HepG2 (cell line): ENCODE measurements at regions not wholly inside any gene's neighbourhood (a gene's known extent, or its start where the extent isn't known, plus 50 kb on each side); places are given as distances from the start of the nearest gene placed in this dataset.

Experiments used
- ATAC-seq: fragments of 200-7000 bp; cut with Tn5 transposase; 3 replicates; pipeline ENCODE4 v1.9.1; 2020; ENCODE audit warnings: mild to moderate bottlenecking, moderate library complexity
- BruUV-seq: library from RNA; stranded (reverse); fragments of 400-500 nt; replicated peaks from 2 replicates; lab custom pipeline; 2021; lab: Mats Ljungman, UMichigan
- CTCF ChIA-PET: fragments of 300-600 bp; formaldehyde crosslinking; extraction: SDS; loops from one replicate; lab custom pipeline; 2021; ENCODE audit warnings: low total read pairs, inconsistent platforms, low intra/inter-chr PET ratio; lab: Yijun Ruan, JAX
- POLR2A ChIA-PET: fragments of 350-600 bp; sonication (Branson Sonifier 250); formaldehyde crosslinking; loops from one replicate; lab custom pipeline; 2020; ENCODE audit warnings: antibody characterized with exemption, inconsistent platforms; lab: Yijun Ruan, JAX
- DNase-seq: peaks from one replicate; pipeline ENCODE4 v3.0.0-alpha.2; 2015; ENCODE audit warnings: low spot score
- FAIRE-seq: peaks from 3 replicates; lab custom pipeline; 2011; peaks lifted over from hg19 to GRCh38; lab: Jason Lieb, UNC
- H2AFZ ChIP-seq: one replicate; pipeline ENCODE4 v1.6.1; 2011; ENCODE audit warnings: low read length, inconsistent platforms
- H3K27ac ChIP-seq: fragments of 300-600 bp; 3 replicates; pipeline ENCODE4 v1.8.0; 2011; ENCODE audit warnings: mixed run types, mild to moderate bottlenecking, mixed read lengths, low read length, inconsistent platforms; ENCODE audit not compliant: insufficient read depth; ENCODE audit errors: extremely low read length
- H3K27me3 ChIP-seq, 2 experiments: fragments of 200-600 bp in 1 of 2; 2 replicates in 1 of 2; 3 replicates in 1 of 2; pipeline versions ENCODE4 v1.6.0 to v1.8.0; 2011; ENCODE audit warnings: low read length in 2 of 2, mild to moderate bottlenecking in 2 of 2, moderate library complexity in 2 of 2, inconsistent platforms in 1 of 2; ENCODE audit not compliant: insufficient read depth in 2 of 2, control insufficient read depth in 1 of 2
- H3K36me3 ChIP-seq, 2 experiments: fragments of 200-600 bp in 1 of 2; replicated peaks in 1 of 2; 2 replicates in 1 of 2; 3 replicates in 1 of 2; pipeline versions ENCODE4 v1.5.1 to v1.8.0; 2011; ENCODE audit warnings: low read length in 2 of 2, inconsistent platforms in 1 of 2; ENCODE audit not compliant: insufficient read depth in 2 of 2, control insufficient read depth in 1 of 2
- H3K4me1 ChIP-seq: 2 replicates; pipeline ENCODE4 v1.5.1; 2012; ENCODE audit warnings: low read length, inconsistent platforms; ENCODE audit not compliant: insufficient read depth
- H3K4me2 ChIP-seq: 2 replicates; pipeline ENCODE4 v1.6.0; 2011; ENCODE audit warnings: low read depth, low read length, inconsistent platforms
- H3K4me3 ChIP-seq, 3 experiments: fragments of 200-600 bp in 1 of 3; sonication (generic), shearing (Covaris generic) in 1 of 3; replicated peaks in 1 of 3; 2 replicates each; pipeline ENCODE4 v1.5.1; 2011 to 2016; ENCODE audit warnings: low read length in 3 of 3, inconsistent platforms in 2 of 3, low read depth in 2 of 3, mild to moderate bottlenecking in 2 of 3, control low read depth in 1 of 3, mixed read lengths in 1 of 3; ENCODE audit not compliant: insufficient read depth in 1 of 3
- H3K79me2 ChIP-seq: one replicate; pipeline ENCODE4 v1.6.1; 2011; ENCODE audit warnings: low read length, inconsistent platforms; ENCODE audit not compliant: insufficient read depth
- H3K9ac ChIP-seq: 2 replicates; pipeline ENCODE4 v1.6.0; 2011; ENCODE audit warnings: mild to moderate bottlenecking, low read depth, low read length, inconsistent platforms; ENCODE audit not compliant: insufficient read depth
- H3K9me3 ChIP-seq: 2 replicates; pipeline ENCODE4 v1.5.1; 2012; ENCODE audit warnings: mild to moderate bottlenecking, low read length
- H4K20me1 ChIP-seq: 2 replicates; pipeline ENCODE4 v1.6.0; 2011; ENCODE audit warnings: inconsistent platforms, mild to moderate bottlenecking, low read length, moderate library complexity; ENCODE audit not compliant: insufficient read depth
- ARID2 ChIP-seq: sonication (generic); formaldehyde crosslinking; IDR thresholded peaks from 2 replicates; pipeline ENCODE4 v1.8.1; 2022; ENCODE audit warnings: mild to moderate bottlenecking, missing genetic modification reagents, borderline replicate concordance
- DR1 ChIP-seq: sonication (generic); formaldehyde crosslinking; IDR thresholded peaks from 2 replicates; pipeline ENCODE4 v1.8.0; 2021; ENCODE audit warnings: mild to moderate bottlenecking, missing genetic modification reagents, inconsistent platforms
- FOXO4 ChIP-seq: sonication (generic); formaldehyde crosslinking; conservative IDR thresholded peaks from 2 replicates; pipeline ENCODE4 v1.8.1; 2023; ENCODE audit warnings: missing genetic modification reagents
- GFI1 ChIP-seq: sonication (generic); formaldehyde crosslinking; IDR thresholded peaks from 2 replicates; pipeline ENCODE4 v1.5.0; 2020; ENCODE audit warnings: missing genetic modification reagents, mild to moderate bottlenecking, borderline replicate concordance
- MAFF ChIP-seq: IDR thresholded peaks from 2 replicates; pipeline ENCODE4 v1.6.1; 2011; ENCODE audit warnings: low read depth, low read length, improper control_type of control experiment
- NFKB2 ChIP-seq: sonication (generic); formaldehyde crosslinking; IDR thresholded peaks from 2 replicates; pipeline ENCODE4 v1.4.0; 2020; ENCODE audit warnings: missing genetic modification reagents, borderline replicate concordance
- RERE ChIP-seq: IDR thresholded peaks from 2 replicates; pipeline ENCODE4 v1.6.1; 2016; ENCODE audit warnings: low read depth, missing genetic modification reagents, missing compliant biosample characterization
- SKI ChIP-seq: fragments of 450-650 bp; IDR thresholded peaks from one replicate; pipeline ENCODE4 v1.6.1; 2018; ENCODE audit warnings: mild to moderate bottlenecking; ENCODE audit not compliant: partially characterized antibody
- WGBS: methylation state at CpG from one replicate; pipeline ENCODE4 v1.1.6; 2017; ENCODE audit warnings: low lambda C conversion rate; 5-methylcytosine and 5-hydroxymethylcytosine counted together
- in situ Hi-C: cut with HindIII; loops from 2 replicates; pipeline ENCODE4 v1.10.0; 2017; ENCODE audit warnings: low pct_unique_long_range_greater_than_20kb; ENCODE audit not compliant: extremely low pct_ligation_motif_present
- intact Hi-C: fragments of 100-400 bp; cut with micrococcal nuclease; formaldehyde crosslinking; loops from one replicate; pipeline ENCODE4 v1.10.0; 2022; ENCODE audit not compliant: unreplicated experiment

- no TSS peak for BruUV-seq
- in situ Hi-C loops (no loop called here), intact Hi-C loops (no loop called here)
- peak overlapping the region; percentile 48 for H3K27ac ChIP-seq
- FAIRE-seq (no peak), DNase-seq (no peak), ATAC-seq (no peak)
- peaks cover 53% of the 10 kb centered on the region for H3K4me1 ChIP-seq
- ChIA-PET POLR2A (no interaction called here), CTCF (no interaction called here)
- H3K27me3 ChIP-seq = peaks cover 5 to 67% of the 10 kb centered on the region in 2 experiments
- no peak overlapping the region for H2AFZ ChIP-seq
- no peak overlapping the region for H3K4me3 ChIP-seq
- no peaks in the 10 kb centered on the region for H3K9me3 ChIP-seq
- no peaks in the 10 kb centered on the region for H4K20me1 ChIP-seq
- no peaks in the 10 kb centered on the region for H3K79me2 ChIP-seq
- H3K9ac ChIP-seq = no peak overlapping the region
- no peak overlapping the region for H3K4me2 ChIP-seq
- no peaks in the 10 kb centered on the region for H3K36me3 ChIP-seq
- no peak for TF ChIP-seq DR1 (CRISPR knock-in tag)
- no peak for TF ChIP-seq SKI
- TF ChIP-seq, all 625 proteins: peak for 0
- 58% methylated on average over 8 of the region's 13 CpGs for WGBS
Measured at GRCh38 chr3:194249323-194250097, 101.6 kb downstream of the CPN2 start.

GRCh38 chr3:194250098-194251002 lies 100.8 kb downstream of the CPN2 start:
- in situ Hi-C loops = no loop called here
- FAIRE-seq (peak; percentile 32), DNase-seq (no peak), ATAC-seq (peak; percentile 56)
- Histone ChIP-seq H3K36me3 (no peaks in the 10 kb centered on the region), H3K4me1 (peaks cover 55% of the 10 kb centered on the region), H3K4me3 (peak overlapping the region in 1 of 3 experiments; percentile 45; a peak in 2 of 6 replicates), H3K9ac (no peak overlapping the region), H3K27me3 (peaks cover 5 to 67% of the 10 kb centered on the region in 2 experiments), H3K4me2 (peak overlapping the region; percentile 51), H4K20me1 (no peaks in the 10 kb centered on the region), H3K27ac (peak overlapping the region; percentile 48), H2AFZ (no peak overlapping the region), H3K9me3 (no peaks in the 10 kb centered on the region), H3K79me2 (no peaks in the 10 kb centered on the region)
- BruUV-seq = no TSS peak
- WGBS = 7% methylated on average over 13 of the region's 20 CpGs
- ChIA-PET POLR2A (no interaction called here), CTCF (no interaction called here)
- intact Hi-C loops = no loop called here
- no peak for TF ChIP-seq FOXO4 (CRISPR knock-in tag)
- no peak for TF ChIP-seq NFKB2
- peak; percentile 41; the same call in 1 of the 2 replicates for TF ChIP-seq MAFF
- peak; percentile 56; the same call in 1 of the 2 replicates for TF ChIP-seq GFI1 (CRISPR knock-in tag)
- no peak for TF ChIP-seq ARID2
- TF ChIP-seq RERE (CRISPR knock-in tag) = no peak
